ENCODE measurements at regions not wholly inside any gene's neighbourhood (a gene's known extent, or its start where the extent isn't known, plus 50 kb on each side); places are given as distances from the start of the nearest gene placed in this dataset.
A peak's percentile ranks its signal among the peaks of the same experiment; 100 is the strongest.
"Not testable (repeated sequence)": the region's sequence is repeated elsewhere in the genome, so short reads cannot be mapped to it uniquely, and the experiment has no call there.

DNA sequence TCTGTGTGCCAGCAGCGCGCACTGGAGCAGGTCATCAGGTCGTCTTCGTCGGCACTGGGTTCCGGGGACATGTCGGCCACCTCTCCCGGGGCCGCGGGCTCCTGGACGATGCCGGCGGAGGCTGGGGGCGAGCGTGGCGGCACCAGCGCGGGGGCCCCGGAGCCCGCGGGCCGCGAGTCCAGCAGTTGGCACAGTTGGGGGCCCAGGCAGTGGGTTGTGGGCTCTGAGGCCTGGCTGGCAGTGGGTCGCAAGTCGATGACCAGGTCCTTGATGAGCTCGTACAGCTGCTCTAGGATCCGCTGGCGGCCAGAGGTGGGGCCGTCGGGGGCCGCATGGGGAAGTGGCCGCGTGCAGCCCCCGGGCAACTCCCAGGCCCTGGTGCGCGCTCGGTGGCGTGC lies 300.5 kb downstream of the CCDC74A start:
- H3K4me3 ChIP-seq (ENCODE audit: low read depth, low read length) = no peak overlapping the region
- TF ChIP-seq, protein P1, sequence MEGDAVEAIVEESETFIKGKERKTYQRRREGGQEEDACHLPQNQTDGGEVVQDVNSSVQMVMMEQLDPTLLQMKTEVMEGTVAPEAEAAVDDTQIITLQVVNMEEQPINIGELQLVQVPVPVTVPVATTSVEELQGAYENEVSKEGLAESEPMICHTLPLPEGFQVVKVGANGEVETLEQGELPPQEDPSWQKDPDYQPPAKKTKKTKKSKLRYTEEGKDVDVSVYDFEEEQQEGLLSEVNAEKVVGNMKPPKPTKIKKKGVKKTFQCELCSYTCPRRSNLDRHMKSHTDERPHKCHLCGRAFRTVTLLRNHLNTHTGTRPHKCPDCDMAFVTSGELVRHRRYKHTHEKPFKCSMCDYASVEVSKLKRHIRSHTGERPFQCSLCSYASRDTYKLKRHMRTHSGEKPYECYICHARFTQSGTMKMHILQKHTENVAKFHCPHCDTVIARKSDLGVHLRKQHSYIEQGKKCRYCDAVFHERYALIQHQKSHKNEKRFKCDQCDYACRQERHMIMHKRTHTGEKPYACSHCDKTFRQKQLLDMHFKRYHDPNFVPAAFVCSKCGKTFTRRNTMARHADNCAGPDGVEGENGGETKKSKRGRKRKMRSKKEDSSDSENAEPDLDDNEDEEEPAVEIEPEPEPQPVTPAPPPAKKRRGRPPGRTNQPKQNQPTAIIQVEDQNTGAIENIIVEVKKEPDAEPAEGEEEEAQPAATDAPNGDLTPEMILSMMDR (IDR thresholded peaks at IDR 0.05; ENCODE audit: borderline replicate concordance, insufficient read depth, low read depth, low read length) = no peak

DNA sequence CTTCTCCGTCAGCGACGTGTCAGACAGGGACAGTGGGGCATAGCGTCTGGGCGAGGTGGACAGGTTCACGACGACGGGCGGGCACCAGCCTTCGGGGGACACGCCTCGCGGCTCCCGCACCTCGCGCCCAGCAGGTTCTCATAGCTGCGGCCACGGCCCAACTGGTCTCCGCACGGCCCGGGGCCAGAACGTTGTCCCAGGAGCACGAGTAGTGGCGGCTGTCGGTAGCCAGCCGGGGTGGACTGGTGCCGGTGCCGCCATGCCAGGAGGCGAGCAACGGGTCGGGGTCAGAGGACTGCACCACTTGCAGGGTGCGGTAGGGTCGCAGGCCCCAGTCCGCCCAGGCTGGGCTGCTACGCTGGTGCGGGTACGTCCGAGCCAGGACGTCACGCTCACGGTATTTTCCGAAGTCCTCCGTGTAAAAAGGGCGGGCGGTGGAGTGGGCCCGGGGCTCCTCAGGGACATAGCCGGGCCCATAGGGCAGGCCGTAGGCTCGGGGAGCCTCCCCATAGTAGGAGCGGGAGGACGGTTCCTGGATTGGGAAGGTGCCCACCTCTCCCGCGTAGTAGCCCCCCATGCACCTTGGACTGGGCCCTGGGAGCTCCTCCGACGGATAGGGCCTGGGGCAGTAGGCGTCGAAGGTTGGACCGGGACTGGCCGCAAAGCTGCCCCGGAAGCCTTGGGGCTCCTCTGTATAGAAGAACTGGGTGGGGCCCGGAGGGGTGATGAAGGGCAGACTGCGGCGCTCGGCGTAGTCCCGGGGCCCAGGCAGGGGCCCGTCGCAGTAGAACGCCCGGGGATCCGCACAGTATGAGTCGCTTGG lies 301.2 kb downstream of the CCDC74A start:
- not testable (repeated sequence) for H3K4me3 ChIP-seq (ENCODE audit: low read depth, low read length)

DNA sequence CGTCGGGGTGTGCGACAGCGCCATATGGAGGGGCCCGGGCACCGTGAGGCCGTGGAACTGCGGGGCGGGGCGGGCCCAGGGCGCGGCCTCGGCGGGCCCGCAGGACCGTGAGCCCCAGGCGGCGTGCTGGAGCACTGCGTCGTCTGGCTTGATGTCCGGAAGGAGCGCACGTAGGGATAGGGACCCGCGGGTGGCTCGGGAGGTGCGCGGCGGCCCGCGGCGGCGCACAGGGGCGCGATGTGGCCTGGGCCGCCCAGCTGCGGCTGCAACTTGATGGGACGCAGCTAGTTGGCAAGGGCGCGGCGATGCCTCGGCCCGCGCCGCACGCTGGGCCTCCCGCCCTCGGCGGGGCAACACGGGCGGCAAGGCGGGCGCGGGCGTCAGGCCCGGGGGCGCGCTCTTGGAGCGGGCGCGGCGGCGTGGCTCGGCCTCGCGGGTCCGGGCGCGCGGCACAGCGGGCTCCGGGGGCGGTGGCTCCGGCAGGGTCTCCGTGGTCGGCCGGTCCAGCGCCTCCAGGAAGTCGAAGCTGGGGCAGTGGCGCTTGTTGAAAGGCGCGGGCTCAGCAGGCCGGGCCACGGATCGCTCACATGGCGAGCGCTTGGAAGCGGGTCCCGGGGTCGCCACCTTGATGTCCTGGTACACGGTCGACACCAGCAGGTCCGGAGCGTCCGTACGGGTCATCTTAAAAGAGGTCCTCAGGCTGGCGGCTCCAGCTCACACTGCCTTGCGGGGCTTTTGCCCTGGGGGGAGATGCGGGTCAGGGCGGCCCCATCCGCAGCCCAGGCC lies 302.0 kb downstream of the CCDC74A start:
- H3K4me3 ChIP-seq (ENCODE audit: low read depth, low read length) = not testable (repeated sequence)

DNA sequence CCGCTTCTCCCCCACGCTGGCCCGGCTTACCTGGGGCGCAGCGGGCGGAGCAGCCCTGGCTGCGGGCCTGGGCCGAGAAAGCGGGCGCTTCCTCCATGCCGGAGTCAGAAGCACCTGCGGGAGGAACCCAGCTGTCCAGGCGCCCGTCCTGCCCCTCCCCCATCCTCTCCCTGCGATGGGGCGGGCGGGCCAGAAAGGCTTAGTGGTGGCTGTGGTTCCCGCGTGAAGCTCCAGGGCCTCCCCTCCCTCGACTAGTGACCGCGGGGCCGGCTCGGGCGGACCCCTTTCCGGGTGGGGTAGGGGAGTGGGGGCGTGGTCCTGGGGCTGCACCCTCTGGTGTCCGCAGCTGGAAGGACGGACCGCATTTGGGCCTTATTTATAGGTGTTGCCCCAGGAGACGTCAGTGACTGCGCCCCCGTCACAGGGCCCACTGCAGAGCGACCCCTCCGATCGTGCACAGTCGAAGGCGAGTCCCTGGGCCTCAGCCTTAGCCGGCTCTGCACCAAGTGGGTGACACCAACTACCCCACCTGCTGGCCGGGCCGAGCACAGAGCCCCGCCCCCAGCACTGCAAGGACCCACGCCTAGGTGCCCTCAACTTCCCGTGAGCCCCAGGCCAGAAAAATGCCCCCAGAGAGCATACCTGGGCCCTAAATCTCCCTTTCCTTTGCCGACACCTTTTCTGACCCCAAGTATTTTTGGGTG lies 302.7 kb downstream of the CCDC74A start:
- H3K4me3 ChIP-seq (ENCODE audit: low read depth, low read length) = not testable (repeated sequence)

DNA sequence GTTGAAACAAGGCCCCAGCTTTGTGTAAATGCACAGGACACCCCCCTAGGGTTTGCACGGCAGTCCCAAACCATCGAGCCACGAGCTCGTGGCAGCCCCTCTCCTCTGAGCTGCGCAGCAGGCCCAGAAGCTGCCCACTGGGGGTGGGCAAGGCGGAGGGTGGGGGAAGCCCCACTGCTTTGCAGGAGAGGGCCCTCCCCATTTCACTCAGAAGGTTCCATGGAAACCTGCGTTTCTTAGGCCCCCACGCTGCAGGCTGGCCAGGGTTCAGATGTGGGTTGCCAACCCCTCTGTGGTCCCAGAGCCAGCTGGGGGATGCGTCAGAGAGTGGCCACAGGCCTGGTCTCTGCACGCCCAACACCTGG lies 303.2 kb downstream of the CCDC74A start:
- H3K4me3 ChIP-seq (ENCODE audit: low read depth, low read length) = not testable (repeated sequence)

DNA sequence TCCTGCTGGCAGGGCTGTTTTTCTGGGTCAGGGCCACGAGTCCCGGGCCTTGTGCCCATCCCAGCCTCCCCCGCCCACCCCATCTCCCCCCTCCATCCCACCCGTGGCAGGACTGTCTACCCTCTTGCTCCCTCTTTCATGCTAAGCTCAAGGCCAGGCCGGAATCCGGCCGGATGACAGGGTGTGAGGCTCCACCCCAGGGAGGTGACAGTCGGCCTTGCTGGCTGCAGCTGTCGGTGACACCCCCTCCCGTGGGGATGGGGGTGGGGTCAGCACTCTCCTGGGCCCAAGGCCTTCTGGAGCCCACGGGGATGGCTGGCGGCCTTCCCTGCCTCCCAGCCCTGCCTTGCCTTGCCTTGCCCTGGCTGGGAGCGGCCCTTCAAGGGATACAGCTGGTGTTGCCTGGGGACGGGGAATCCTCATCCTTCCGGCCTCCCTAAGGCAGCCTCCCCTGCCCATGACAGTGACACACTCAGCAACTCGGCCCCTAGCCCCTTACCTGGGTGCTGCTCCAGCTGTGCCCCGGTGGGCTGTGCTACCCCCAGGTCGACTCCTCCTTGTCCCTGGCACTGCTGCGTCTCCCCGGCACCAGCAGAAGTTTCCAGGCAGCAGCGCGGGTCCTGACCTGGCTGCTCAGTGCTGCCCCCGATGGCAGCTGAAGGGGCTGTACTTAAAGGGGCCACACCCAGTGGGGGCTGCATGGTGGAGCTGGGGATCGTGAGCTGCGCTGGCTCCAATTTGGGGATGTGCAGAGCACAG lies 303.9 kb downstream of the CCDC74A start:
- H3K4me3 ChIP-seq (ENCODE audit: low read depth, low read length) = not testable (repeated sequence)
- TF ChIP-seq, protein P1 (IDR thresholded peaks at IDR 0.05; ENCODE audit: borderline replicate concordance, insufficient read depth, low read depth, low read length) = peak; percentile 58; the same call in 1 of the 2 replicates

DNA sequence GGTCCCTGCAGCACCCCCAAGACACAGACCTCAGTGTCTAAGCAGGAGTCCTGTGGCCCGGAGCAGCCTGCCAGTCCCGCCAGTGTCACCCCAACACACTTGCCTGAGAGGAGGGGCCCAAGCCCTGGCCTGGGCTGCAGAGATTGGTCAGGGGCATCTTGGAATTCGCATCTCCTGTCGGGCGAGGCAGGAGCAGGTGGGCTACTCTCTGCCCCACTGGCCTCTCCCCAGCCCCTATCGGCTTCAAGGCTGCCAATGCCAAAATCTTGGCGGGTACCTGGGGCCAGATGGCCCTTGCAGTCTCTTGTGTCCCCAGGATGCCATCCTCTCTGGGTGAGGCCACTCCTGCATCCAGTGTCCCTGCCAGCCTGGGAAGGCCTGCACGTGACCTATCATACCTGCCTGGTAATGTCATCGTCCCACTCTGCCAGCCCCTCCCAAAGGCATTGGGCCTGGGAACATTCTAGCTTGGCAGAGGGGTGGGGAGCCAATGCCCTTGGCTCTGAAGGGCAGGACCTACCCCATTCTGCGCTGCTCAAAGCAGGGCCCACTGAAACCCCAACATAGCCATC lies 304.6 kb downstream of the CCDC74A start:
- H3K4me3 ChIP-seq (ENCODE audit: low read depth, low read length) = not testable (repeated sequence)

DNA sequence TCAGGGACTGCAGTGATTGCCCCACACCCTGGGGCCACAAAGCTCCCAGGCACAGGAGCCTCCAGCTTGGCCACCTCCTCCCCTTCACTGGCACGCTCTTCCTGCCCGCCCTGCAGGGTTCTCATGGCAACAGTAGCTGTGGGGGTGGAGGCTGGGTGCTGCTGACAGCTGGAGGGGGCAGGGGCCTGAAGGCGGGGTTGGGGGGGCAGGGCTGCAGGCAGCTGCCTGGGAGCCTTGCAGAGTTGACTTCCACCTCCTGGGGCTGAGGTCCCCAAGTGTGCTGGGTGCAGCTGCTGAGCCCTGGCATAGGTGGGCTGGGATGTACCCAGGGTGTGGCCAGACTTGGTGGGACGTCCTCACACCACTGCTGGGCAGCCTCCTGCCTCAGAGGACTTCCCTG lies 305.2 kb downstream of the CCDC74A start:
- not testable (repeated sequence) for H3K4me3 ChIP-seq (ENCODE audit: low read depth, low read length)

DNA sequence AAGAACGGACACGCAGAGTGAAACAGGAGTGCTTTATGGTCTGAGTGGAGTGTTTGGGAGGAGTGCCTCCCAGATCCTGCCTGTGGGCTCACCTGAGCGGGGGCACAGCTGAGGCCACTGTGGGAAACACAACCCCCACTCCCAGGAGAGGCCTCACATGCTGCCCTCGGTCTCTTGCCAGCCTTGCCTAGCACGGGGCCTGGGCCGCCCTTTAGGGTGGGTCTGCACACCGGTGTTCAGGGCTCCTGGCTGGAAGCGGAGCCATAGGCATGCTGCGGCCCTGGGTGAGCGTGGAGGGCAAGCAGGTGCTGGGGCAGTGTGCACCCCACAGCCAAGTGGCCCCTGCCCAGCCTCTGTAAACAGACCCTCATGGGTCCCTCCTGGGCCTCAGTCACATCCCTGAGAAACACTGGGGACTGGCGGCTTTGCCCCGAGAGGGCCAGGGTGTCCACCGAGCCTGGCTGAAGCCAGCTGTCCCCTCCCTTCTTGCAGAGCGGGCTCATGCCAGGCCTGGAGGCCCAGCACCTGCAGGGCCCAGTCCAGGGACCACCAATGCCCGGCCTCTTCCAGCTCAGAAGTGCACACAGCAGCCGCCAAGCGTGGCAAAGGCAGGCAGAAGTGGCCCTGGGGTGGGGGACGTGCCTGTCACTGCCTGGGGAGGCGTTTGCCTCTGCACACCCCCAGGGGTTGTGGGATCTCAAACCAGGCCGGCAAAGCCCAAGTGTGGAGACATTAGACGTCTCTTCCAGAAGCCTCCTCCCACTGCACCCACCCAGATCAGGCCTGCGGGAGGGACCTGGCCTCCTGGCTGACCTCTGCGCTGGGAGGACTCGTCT lies 305.9 kb downstream of the CCDC74A start:
- H3K4me3 ChIP-seq (ENCODE audit: low read depth, low read length) = not testable (repeated sequence)

DNA sequence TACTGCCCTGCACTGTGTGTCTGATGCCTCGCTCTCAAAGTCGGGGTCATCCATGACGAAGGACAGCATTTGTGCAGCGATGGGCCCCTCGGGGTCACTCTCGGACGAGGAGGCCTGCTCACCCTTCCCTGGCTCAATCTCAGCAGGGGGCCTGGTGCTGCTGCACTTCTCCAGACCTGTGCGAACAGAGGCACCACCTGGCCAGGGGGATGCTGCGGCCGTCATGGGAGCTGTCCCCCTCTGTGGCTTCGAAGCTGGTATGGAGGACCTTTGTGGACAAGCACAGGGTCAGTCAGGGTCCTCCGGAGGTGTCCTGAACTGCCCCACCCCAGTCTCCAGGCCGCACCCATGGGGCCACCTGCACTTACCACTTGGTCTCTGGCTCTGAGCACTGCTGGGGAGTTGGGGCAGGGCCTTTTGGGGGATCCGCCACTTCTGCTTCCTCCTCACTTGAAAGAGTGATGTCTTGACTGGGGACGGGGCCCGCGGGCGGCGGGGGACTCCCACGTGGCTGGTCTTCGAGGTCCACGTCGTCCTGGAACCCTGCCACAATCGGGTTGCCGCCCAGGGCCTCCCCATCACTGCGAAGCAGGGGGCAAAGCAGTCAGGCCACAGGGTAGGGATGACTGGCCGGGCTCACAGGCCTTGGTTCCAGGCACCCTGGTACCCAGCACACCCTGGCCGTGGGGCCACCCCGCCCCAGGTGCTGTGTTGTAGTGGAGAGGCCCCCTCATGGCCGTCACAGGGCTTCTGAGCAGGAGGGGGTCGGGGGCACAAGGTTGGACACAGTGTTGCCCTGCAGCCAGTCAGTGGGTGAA lies 306.7 kb downstream of the CCDC74A start:
- H3K4me3 ChIP-seq (ENCODE audit: low read depth, low read length) = not testable (repeated sequence)

DNA sequence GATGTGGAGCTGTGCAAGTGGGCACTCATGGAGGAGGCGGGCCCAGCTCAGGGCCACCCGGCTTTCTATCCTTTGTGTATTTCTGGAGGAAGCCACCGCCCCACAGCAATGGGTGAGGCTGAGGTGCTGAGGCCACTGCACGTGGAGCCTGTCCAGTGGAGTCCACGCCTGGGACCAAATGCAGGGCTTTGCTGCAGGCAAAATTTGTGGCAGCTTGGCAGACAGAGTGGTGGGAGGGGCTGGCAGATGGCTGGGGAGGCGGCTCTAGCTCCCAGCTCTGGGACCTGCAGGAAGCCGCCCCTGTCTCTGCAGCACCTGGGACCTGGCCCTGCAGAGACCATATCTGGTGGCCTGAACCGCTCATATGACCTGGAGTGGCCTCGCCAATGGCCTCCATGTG lies 307.3 kb downstream of the CCDC74A start:
- not testable (repeated sequence) for H3K4me3 ChIP-seq (ENCODE audit: low read depth, low read length)
